ENCODE measurements at regions not wholly inside any gene's neighbourhood (a gene's known extent, or its start where the extent isn't known, plus 50 kb on each side); places are given as distances from the start of the nearest gene placed in this dataset.

GRCh38 chr4:181193131-181193930 lies 1049.9 kb upstream of the TENM3 start:
- no peaks in the 10 kb centered on the region for H3K9me3 ChIP-seq (ENCODE audit: control insufficient read depth in 1 of 2, low read length in 2 of 2)
- no peak overlapping the region for H3K27ac ChIP-seq (ENCODE audit: low read depth, low read length)
- no peaks in the 10 kb centered on the region for H3K4me1 ChIP-seq (ENCODE audit: control insufficient read depth in 1 of 2, insufficient read depth in 2 of 2, low read length in 2 of 2)
- no peaks in the 10 kb centered on the region for H3K27me3 ChIP-seq (ENCODE audit: control insufficient read depth in 1 of 2, insufficient read depth in 2 of 2, low read length in 2 of 2)
- H3K9ac ChIP-seq (ENCODE audit: low read depth in 1 of 2, low read length in 2 of 2) = no peak overlapping the region
- no peaks in the 10 kb centered on the region for H3K36me3 ChIP-seq (ENCODE audit: control insufficient read depth in 1 of 2, insufficient read depth in 2 of 2, low read length in 2 of 2)
- H3K4me3 ChIP-seq (ENCODE audit: low read depth in 1 of 2, low read length in 2 of 2) = no peak overlapping the region

GRCh38 chr4:181194096-181194495 lies 1049.1 kb upstream of the TENM3 start:
- no peaks in the 10 kb centered on the region for H3K9me3 ChIP-seq (ENCODE audit: control insufficient read depth in 1 of 2, low read length in 2 of 2)
- H3K36me3 ChIP-seq (ENCODE audit: control insufficient read depth in 1 of 2, insufficient read depth in 2 of 2, low read length in 2 of 2) = no peaks in the 10 kb centered on the region
- no peak overlapping the region for H3K9ac ChIP-seq (ENCODE audit: low read depth in 1 of 2, low read length in 2 of 2)
- H3K4me1 ChIP-seq (ENCODE audit: control insufficient read depth in 1 of 2, insufficient read depth in 2 of 2, low read length in 2 of 2) = no peaks in the 10 kb centered on the region
- H3K27me3 ChIP-seq (ENCODE audit: control insufficient read depth in 1 of 2, insufficient read depth in 2 of 2, low read length in 2 of 2) = no peaks in the 10 kb centered on the region
- no peak overlapping the region for H3K4me3 ChIP-seq (ENCODE audit: low read depth in 1 of 2, low read length in 2 of 2)
- no peak overlapping the region for H3K27ac ChIP-seq (ENCODE audit: low read depth, low read length)

GRCh38 chr4:181200076-181200475 lies 1043.1 kb upstream of the TENM3 start:
- Histone ChIP-seq H3K4me1 (ENCODE audit: control insufficient read depth in 1 of 2, insufficient read depth in 2 of 2, low read length in 2 of 2) (no peaks in the 10 kb centered on the region), H3K27me3 (ENCODE audit: control insufficient read depth in 1 of 2, insufficient read depth in 2 of 2, low read length in 2 of 2) (no peaks in the 10 kb centered on the region), H3K27ac (ENCODE audit: low read depth, low read length) (no peak overlapping the region), H3K9me3 (ENCODE audit: control insufficient read depth in 1 of 2, low read length in 2 of 2) (no peaks in the 10 kb centered on the region), H3K4me3 (ENCODE audit: low read depth in 1 of 2, low read length in 2 of 2) (no peak overlapping the region), H3K36me3 (ENCODE audit: control insufficient read depth in 1 of 2, insufficient read depth in 2 of 2, low read length in 2 of 2) (no peaks in the 10 kb centered on the region), H3K9ac (ENCODE audit: low read depth in 1 of 2, low read length in 2 of 2) (no peak overlapping the region)

GRCh38 chr4:181202240-181202639 lies 1041.0 kb upstream of the TENM3 start:
- Histone ChIP-seq H3K36me3 (ENCODE audit: control insufficient read depth in 1 of 2, insufficient read depth in 2 of 2, low read length in 2 of 2) (no peaks in the 10 kb centered on the region), H3K4me3 (ENCODE audit: low read depth in 1 of 2, low read length in 2 of 2) (no peak overlapping the region), H3K4me1 (ENCODE audit: control insufficient read depth in 1 of 2, insufficient read depth in 2 of 2, low read length in 2 of 2) (no peaks in the 10 kb centered on the region), H3K9ac (ENCODE audit: low read depth in 1 of 2, low read length in 2 of 2) (no peak overlapping the region), H3K9me3 (ENCODE audit: control insufficient read depth in 1 of 2, low read length in 2 of 2) (no peaks in the 10 kb centered on the region), H3K27ac (ENCODE audit: low read depth, low read length) (no peak overlapping the region), H3K27me3 (ENCODE audit: control insufficient read depth in 1 of 2, insufficient read depth in 2 of 2, low read length in 2 of 2) (no peaks in the 10 kb centered on the region)

- Histone ChIP-seq H3K9ac (ENCODE audit: low read depth in 1 of 2, low read length in 2 of 2) (no peak overlapping the region), H3K36me3 (ENCODE audit: control insufficient read depth in 1 of 2, insufficient read depth in 2 of 2, low read length in 2 of 2) (no peaks in the 10 kb centered on the region), H3K4me3 (ENCODE audit: low read depth in 1 of 2, low read length in 2 of 2) (no peak overlapping the region), H3K27ac (ENCODE audit: low read depth, low read length) (no peak overlapping the region), H3K4me1 (ENCODE audit: control insufficient read depth in 1 of 2, insufficient read depth in 2 of 2, low read length in 2 of 2) (no peaks in the 10 kb centered on the region), H3K9me3 (ENCODE audit: control insufficient read depth in 1 of 2, low read length in 2 of 2) (no peaks in the 10 kb centered on the region), H3K27me3 (ENCODE audit: control insufficient read depth in 1 of 2, insufficient read depth in 2 of 2, low read length in 2 of 2) (no peaks in the 10 kb centered on the region)
Observed at GRCh38 chr4:181204109-181204508, 1039.1 kb upstream of the TENM3 start.

- Histone ChIP-seq H3K9ac (ENCODE audit: low read depth in 1 of 2, low read length in 2 of 2) (no peak overlapping the region), H3K36me3 (ENCODE audit: control insufficient read depth in 1 of 2, insufficient read depth in 2 of 2, low read length in 2 of 2) (no peaks in the 10 kb centered on the region), H3K9me3 (ENCODE audit: control insufficient read depth in 1 of 2, low read length in 2 of 2) (no peaks in the 10 kb centered on the region), H3K27ac (ENCODE audit: low read depth, low read length) (no peak overlapping the region), H3K4me3 (ENCODE audit: low read depth in 1 of 2, low read length in 2 of 2) (no peak overlapping the region), H3K27me3 (ENCODE audit: control insufficient read depth in 1 of 2, insufficient read depth in 2 of 2, low read length in 2 of 2) (no peaks in the 10 kb centered on the region), H3K4me1 (ENCODE audit: control insufficient read depth in 1 of 2, insufficient read depth in 2 of 2, low read length in 2 of 2) (no peaks in the 10 kb centered on the region)
Observed at GRCh38 chr4:181213551-181213950, 1029.7 kb upstream of the TENM3 start.

GRCh38 chr4:181216501-181216900 lies 1026.7 kb upstream of the TENM3 start:
- Histone ChIP-seq H3K27me3 (ENCODE audit: control insufficient read depth in 1 of 2, insufficient read depth in 2 of 2, low read length in 2 of 2) (no peaks in the 10 kb centered on the region), H3K27ac (ENCODE audit: low read depth, low read length) (no peak overlapping the region), H3K4me1 (ENCODE audit: control insufficient read depth in 1 of 2, insufficient read depth in 2 of 2, low read length in 2 of 2) (no peaks in the 10 kb centered on the region), H3K36me3 (ENCODE audit: control insufficient read depth in 1 of 2, insufficient read depth in 2 of 2, low read length in 2 of 2) (no peaks in the 10 kb centered on the region), H3K4me3 (ENCODE audit: low read depth in 1 of 2, low read length in 2 of 2) (no peak overlapping the region), H3K9me3 (ENCODE audit: control insufficient read depth in 1 of 2, low read length in 2 of 2) (no peaks in the 10 kb centered on the region), H3K9ac (ENCODE audit: low read depth in 1 of 2, low read length in 2 of 2) (no peak overlapping the region)

- no peaks in the 10 kb centered on the region for H3K36me3 ChIP-seq (ENCODE audit: control insufficient read depth in 1 of 2, insufficient read depth in 2 of 2, low read length in 2 of 2)
- no peak overlapping the region for H3K27ac ChIP-seq (ENCODE audit: low read depth, low read length)
- H3K27me3 ChIP-seq (ENCODE audit: control insufficient read depth in 1 of 2, insufficient read depth in 2 of 2, low read length in 2 of 2) = no peaks in the 10 kb centered on the region
- no peaks in the 10 kb centered on the region for H3K4me1 ChIP-seq (ENCODE audit: control insufficient read depth in 1 of 2, insufficient read depth in 2 of 2, low read length in 2 of 2)
- no peak overlapping the region for H3K9ac ChIP-seq (ENCODE audit: low read depth in 1 of 2, low read length in 2 of 2)
- no peak overlapping the region for H3K4me3 ChIP-seq (ENCODE audit: low read depth in 1 of 2, low read length in 2 of 2)
- H3K9me3 ChIP-seq (ENCODE audit: control insufficient read depth in 1 of 2, low read length in 2 of 2) = no peaks in the 10 kb centered on the region
Observed at GRCh38 chr4:181219783-181220416, 1023.3 kb upstream of the TENM3 start.

- Histone ChIP-seq H3K36me3 (ENCODE audit: control insufficient read depth in 1 of 2, insufficient read depth in 2 of 2, low read length in 2 of 2) (no peaks in the 10 kb centered on the region), H3K4me3 (ENCODE audit: low read depth in 1 of 2, low read length in 2 of 2) (no peak overlapping the region), H3K27ac (ENCODE audit: low read depth, low read length) (no peak overlapping the region), H3K9ac (ENCODE audit: low read depth in 1 of 2, low read length in 2 of 2) (no peak overlapping the region), H3K4me1 (ENCODE audit: control insufficient read depth in 1 of 2, insufficient read depth in 2 of 2, low read length in 2 of 2) (no peaks in the 10 kb centered on the region), H3K9me3 (ENCODE audit: control insufficient read depth in 1 of 2, low read length in 2 of 2) (no peaks in the 10 kb centered on the region), H3K27me3 (ENCODE audit: control insufficient read depth in 1 of 2, insufficient read depth in 2 of 2, low read length in 2 of 2) (no peaks in the 10 kb centered on the region)
Observed at GRCh38 chr4:181224852-181225251, 1018.4 kb upstream of the TENM3 start.

GRCh38 chr4:181225616-181226261 lies 1017.5 kb upstream of the TENM3 start:
- H3K4me3 ChIP-seq (ENCODE audit: low read depth in 1 of 2, low read length in 2 of 2) = no peak overlapping the region
- no peaks in the 10 kb centered on the region for H3K36me3 ChIP-seq (ENCODE audit: control insufficient read depth in 1 of 2, insufficient read depth in 2 of 2, low read length in 2 of 2)
- H3K9ac ChIP-seq (ENCODE audit: low read depth in 1 of 2, low read length in 2 of 2) = no peak overlapping the region
- no peak overlapping the region for H3K27ac ChIP-seq (ENCODE audit: low read depth, low read length)
- no peaks in the 10 kb centered on the region for H3K9me3 ChIP-seq (ENCODE audit: control insufficient read depth in 1 of 2, low read length in 2 of 2)
- no peaks in the 10 kb centered on the region for H3K27me3 ChIP-seq (ENCODE audit: control insufficient read depth in 1 of 2, insufficient read depth in 2 of 2, low read length in 2 of 2)
- no peaks in the 10 kb centered on the region for H3K4me1 ChIP-seq (ENCODE audit: control insufficient read depth in 1 of 2, insufficient read depth in 2 of 2, low read length in 2 of 2)
